ENCODE measurements at regions not wholly inside any gene's neighbourhood (a gene's known extent, or its start where the extent isn't known, plus 50 kb on each side); places are given as distances from the start of the nearest gene placed in this dataset.

GRCh38 chr4:163582703-163583102 lies 88.2 kb downstream of the TMA16 start:
- TF ChIP-seq, protein P1, sequence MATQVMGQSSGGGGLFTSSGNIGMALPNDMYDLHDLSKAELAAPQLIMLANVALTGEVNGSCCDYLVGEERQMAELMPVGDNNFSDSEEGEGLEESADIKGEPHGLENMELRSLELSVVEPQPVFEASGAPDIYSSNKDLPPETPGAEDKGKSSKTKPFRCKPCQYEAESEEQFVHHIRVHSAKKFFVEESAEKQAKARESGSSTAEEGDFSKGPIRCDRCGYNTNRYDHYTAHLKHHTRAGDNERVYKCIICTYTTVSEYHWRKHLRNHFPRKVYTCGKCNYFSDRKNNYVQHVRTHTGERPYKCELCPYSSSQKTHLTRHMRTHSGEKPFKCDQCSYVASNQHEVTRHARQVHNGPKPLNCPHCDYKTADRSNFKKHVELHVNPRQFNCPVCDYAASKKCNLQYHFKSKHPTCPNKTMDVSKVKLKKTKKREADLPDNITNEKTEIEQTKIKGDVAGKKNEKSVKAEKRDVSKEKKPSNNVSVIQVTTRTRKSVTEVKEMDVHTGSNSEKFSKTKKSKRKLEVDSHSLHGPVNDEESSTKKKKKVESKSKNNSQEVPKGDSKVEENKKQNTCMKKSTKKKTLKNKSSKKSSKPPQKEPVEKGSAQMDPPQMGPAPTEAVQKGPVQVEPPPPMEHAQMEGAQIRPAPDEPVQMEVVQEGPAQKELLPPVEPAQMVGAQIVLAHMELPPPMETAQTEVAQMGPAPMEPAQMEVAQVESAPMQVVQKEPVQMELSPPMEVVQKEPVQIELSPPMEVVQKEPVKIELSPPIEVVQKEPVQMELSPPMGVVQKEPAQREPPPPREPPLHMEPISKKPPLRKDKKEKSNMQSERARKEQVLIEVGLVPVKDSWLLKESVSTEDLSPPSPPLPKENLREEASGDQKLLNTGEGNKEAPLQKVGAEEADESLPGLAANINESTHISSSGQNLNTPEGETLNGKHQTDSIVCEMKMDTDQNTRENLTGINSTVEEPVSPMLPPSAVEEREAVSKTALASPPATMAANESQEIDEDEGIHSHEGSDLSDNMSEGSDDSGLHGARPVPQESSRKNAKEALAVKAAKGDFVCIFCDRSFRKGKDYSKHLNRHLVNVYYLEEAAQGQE (IDR thresholded peaks at IDR 0.05), result no peak
- TF ChIP-seq, protein P2, sequence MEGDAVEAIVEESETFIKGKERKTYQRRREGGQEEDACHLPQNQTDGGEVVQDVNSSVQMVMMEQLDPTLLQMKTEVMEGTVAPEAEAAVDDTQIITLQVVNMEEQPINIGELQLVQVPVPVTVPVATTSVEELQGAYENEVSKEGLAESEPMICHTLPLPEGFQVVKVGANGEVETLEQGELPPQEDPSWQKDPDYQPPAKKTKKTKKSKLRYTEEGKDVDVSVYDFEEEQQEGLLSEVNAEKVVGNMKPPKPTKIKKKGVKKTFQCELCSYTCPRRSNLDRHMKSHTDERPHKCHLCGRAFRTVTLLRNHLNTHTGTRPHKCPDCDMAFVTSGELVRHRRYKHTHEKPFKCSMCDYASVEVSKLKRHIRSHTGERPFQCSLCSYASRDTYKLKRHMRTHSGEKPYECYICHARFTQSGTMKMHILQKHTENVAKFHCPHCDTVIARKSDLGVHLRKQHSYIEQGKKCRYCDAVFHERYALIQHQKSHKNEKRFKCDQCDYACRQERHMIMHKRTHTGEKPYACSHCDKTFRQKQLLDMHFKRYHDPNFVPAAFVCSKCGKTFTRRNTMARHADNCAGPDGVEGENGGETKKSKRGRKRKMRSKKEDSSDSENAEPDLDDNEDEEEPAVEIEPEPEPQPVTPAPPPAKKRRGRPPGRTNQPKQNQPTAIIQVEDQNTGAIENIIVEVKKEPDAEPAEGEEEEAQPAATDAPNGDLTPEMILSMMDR (IDR thresholded peaks at IDR 0.05), result no peak
- TF ChIP-seq POLR2A (IDR thresholded peaks at IDR 0.05; ENCODE audit: low read length) (no peak), HDAC2 (IDR thresholded peaks at IDR 0.05) (no peak), RFX5 (IDR thresholded peaks at IDR 0.05) (no peak)

All from A549 (cell line).